Activated CD4-positive, CD25-positive, alpha-beta regulatory T cell (primary cell): ENCODE measurements at regions not wholly inside any gene's neighbourhood (a gene's known extent, or its start where the extent isn't known, plus 50 kb on each side); places are given as distances from the start of the nearest gene placed in this dataset.
"Not testable (repeated sequence)": the region's sequence is repeated elsewhere in the genome, so short reads cannot be mapped to it uniquely, and the experiment has no call there.

ENCODE experiments used
- DNase-seq, 4 experiments: peaks; one replicate each; lab custom pipeline; 2025; lab: John Stamatoyannopoulos, UW

DNA sequence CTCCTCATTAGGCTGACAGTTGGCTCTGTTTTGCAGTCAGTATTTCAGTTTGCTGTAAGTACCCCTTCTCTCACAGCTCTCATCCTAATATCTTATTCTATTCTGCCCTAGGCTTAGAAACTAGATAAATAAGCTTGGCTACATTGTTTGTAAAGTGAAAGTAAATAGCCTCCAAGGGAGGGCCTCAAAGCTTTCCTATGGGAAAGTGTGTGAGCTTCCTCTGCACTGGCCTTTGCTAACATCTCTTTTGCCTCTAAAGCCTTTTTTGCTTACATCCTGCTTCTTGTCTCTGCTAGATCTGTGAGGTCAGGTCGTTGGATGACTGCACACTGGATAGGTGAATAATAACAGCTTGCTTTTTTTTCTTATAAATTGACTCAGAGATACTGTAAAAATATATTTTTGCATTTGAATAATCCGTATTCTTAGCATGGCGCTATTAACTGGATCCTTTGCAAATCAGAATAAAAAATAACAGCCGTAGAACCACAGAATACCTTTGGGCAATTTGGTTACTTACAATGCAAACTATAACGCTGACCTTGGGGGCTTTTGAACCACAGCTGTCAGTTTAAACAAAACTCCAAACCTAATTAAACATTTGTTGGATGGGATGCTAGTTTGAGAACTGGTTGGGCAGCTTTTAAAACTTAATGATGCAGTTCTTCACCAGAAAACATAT is 55.1 kb downstream of the TTC6 start:
- DNase-seq, result no peak

GRCh38 chr14:37652042-37652441 is 56.6 kb downstream of the TTC6 start:
- DNase-seq, result no peak

DNA sequence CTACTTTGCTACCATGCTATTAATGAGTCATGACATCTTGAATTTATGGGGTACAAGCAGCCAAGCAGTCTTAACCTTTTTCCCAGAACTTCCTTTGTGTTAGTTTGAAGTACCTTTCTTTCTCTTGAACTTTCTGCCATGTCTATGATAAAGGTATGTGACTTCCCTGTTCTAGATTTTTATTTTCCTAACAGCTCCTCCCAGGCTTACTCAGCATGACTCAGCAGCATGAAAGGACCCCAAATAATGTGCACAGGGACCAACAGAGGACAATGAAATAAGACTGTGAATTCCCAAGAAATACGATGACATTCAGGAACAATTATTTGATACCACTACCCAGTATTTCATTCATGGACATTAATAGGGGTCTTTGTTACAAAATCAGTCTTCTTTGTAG is 60.0 kb downstream of the TTC6 start:
- no peak for DNase-seq

DNA sequence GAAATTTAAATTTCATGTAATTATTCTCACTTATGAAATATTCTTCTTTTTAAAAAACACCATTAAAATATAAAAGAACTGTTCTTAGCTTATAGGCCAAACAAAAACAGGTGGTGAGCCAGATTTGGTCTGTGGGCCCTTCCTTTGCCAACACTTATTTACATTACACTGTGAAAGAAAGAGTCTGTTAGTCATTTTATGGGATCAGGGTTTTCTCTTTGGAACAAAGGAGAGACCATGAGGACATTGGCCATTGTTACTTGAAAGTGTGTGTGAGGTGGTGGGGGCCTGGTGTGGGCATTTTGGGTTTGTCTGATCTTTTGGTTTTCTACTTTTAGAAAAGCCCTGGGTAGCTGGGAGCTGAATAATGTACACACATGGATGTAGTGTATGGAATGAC is 62.7 kb downstream of the TTC6 start:
- no peak for DNase-seq

DNA sequence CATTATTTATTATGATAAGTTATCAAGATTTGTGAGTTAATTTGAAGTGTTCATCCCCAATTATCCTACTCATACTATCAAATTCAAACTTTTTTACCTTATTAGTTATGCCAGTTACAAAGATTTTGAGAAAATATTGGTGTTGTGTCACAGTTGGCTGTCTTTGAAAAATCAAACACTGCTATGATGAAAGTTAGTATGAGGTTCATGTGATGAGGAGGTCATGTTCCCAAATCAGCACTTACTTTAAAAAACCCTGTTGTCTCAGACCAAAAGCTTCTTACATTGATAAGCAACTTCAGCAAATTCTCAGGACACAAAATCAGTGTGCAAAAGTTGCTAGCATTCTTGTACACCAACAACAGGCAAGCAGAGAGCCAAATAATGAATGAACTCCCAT is 68.1 kb downstream of the TTC6 start:
- no peak for DNase-seq

GRCh38 chr14:37665479-37665878 is 70.0 kb downstream of the TTC6 start:
- no peak for DNase-seq

DNA sequence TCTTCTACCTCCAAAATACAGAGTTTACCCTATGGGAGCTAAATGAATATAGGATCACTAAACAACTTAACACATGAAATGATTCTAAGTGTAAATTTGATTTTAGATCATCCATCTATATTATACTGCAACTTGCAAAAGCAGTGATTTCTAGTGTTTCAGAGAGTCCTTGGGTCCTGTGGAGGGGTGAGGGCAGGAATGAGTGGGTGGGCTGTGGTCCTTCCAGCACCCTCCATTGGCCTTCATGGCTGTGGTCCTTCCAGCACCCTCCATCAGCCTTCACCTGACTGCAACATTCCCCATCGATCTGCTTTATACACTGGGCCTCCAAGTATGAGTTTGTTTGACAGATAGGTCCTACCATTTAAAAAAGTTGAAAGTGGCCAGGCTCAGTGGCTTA is 70.5 kb downstream of the TTC6 start:
- DNase-seq, result no peak

DNA sequence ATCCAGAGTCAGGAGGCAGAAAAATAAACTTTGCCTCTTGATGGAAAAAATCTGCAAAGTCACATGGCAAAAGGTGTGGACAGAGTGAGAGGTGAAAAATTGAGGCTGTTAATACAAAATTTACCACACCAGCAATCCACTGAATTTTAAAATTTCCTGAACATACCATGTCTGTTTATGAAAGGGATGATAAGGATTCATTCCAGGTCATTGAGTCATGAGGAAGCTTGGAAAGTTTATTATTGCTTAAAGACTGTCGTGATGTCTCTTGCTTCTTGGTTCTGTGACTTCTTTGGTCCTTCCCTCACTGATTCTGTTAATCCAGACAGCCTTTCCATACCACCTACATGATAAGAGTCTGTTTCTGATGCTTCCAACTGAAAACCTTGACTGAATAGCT is 73.2 kb downstream of the TTC6 start:
- no peak for DNase-seq

GRCh38 chr14:37669242-37669641 is 73.8 kb downstream of the TTC6 start:
- no peak for DNase-seq

GRCh38 chr14:37673439-37673838 is 78.0 kb downstream of the TTC6 start:
- DNase-seq, result no peak

- DNase-seq, result no peak
Measured at GRCh38 chr14:37678916-37679315, 83.5 kb downstream of the TTC6 start.

DNA sequence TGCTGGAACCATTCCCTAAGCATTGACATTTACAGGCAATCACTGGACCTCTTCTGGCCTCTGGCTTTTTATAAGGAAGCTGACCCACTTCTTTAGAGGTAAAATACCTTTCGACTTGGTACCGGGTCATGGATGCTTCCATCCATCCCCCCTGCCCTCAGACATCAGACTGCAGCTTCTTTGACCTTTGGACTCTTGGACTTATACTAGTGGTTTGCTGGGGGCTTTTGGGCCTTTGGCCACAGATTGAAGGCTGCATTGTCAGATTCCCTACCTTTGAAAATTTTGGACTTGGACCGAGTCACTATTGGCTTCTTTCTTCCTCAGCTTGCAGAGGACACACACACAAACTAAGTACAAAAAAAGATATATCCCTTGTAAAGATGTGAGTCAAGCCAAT is 86.1 kb downstream of the TTC6 start:
- no peak for DNase-seq

DNA sequence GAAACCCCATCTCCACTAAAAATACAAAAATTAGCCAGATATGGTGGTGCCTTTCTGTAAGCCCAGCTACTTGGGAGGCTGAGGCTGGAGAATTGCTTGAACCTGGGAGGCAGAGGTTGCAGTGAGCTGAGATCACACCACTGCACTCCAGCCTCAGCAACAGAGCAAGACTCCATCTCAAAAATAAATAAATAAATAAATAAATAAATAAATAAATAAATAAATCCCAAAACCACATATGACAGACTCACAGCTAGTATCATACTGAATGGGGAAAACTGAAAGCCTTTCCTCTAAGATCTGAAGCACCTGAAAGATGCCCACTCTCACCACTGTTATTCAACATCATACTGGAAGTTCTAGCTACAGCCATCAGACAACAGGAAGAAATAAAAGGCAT is 97.3 kb downstream of the TTC6 start:
- not testable (repeated sequence) for DNase-seq

DNA sequence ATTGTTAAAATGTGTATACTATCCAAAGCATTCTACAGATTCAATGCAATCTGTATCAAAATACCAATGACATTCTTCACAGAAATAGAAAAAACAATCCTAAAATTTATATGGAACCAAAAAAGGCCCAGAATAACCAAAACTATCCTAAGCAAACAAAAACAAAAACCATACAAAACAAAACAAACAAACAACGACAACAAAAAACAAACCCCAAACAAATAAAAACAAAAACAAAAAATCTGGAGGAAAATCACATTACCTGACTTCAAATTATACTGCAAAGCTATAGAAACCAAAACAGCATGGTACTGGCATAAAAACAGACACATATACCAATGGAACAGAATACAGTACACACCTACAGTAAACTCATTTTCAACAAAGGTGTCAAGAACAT is 98.0 kb downstream of the TTC6 start:
- DNase-seq, result not testable (repeated sequence)

GRCh38 chr14:37695866-37696265 is 100.4 kb downstream of the TTC6 start:
- DNase-seq, result no peak

DNA sequence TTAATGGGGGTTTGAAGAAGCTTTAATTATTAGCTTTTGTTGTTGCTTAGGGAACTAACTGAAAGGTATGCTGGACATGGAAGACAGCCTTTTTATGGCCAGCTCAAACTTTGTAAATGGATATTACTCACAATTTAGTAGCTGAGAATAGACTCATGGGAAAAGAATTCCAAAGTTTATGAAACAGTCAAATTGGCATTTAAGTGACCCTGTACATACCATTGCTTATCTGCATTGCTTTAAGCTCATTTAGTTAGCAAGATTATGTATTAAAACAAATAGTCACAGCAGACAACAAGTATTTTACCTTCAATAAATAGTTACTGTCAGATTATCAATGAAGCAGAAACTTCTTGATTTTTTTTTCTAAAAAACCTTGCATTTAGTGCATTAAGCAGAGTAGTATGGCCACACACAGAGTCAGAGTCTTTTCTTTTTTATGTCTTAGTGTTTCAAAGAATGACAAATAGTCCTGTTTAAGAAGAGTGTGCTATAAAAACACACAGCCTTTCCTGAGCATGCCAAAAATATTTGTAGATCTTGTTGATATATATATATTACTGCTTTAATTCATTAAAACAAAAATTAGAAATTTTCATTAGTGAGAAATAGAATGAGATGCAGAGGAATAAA is 102.2 kb downstream of the TTC6 start:
- no peak for DNase-seq

DNA sequence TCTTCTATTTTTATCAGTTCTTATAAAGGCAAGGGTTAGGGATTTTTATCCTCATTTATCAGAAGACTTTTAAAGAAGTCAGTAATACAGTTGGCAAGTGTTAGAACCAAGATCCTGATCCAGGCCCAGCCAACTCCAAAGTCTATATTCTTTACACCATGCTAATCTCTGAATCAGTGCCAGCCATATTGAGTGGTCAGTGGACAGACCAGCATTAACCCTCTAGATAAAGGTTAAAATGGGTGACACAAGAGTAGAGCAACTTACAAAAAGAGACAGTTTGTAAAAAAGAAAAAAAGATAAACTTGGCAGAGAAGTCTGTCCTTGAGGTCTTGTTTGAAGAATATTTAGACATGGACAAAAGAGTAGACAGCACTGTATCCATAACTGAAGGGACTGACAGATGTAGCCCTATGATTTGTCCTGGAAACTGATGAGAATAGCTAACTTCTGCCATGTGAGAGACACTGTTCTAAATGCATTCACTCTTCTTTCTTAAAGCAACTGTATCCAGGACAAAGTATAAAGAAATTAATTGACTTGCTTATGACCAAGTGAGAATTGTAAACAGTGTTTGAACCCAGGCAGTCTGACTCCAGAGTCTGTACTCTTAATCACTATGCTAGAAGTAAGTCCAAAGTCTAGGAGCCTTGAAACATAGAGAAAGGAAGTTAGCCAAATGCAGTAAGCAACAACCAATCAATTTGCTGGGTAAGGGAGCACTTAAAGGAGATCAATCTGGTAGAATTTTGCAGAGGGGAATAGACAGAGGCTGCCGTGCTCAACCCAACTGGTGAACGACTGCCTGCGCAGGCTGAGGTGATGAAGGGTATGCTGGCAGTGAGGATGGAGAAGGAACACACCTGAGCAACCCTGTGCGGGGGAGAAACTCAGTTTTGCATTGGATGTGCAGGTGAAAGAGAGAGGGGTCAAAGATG is 103.7 kb downstream of the TTC6 start:
- no peak for DNase-seq

GRCh38 chr14:37707716-37708115 is 112.3 kb downstream of the TTC6 start:
- no peak for DNase-seq

- no peak for DNase-seq
Measured at GRCh38 chr14:37708481-37708880, 113.1 kb downstream of the TTC6 start.

DNA sequence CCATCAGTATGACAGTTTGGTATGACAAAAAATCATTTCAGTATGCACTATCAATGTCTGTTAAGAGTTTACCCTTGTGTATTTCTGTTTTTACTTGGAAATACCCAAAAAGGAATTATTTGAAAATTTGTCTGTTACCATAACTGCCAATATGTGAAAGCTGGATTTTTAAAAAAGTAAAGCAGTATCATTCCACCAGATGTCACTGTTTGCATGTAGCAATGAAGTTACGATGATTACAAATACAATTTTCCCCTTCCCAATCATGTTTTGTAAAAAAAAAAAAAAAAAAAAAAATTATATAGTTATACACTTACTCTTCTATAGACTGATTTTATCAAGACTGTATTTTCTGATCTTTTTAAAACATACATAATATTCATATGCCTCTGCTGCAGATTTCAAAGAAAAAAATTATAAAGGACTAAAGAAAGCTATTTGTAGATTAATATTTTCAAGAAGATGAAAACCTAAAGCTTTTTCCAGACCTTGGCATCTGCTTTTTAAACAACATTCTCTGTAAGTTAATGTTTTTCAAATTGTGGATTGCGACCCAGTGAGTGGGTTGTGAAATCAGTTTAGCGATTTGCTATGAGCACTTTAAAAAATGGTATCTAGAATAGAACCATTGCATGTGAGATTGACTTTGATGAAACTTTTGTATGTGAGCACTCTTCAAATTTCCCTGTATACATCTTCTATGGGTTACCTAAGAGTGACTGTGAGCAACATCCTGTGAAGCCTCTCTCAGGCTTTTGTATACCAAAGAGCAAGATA is 114.2 kb downstream of the TTC6 start:
- DNase-seq, result no peak

- no peak for DNase-seq
Measured at GRCh38 chr14:37711356-37711830, 116.0 kb downstream of the TTC6 start.
